Skeletal muscle cell (primary cell): ENCODE measurements at regions not wholly inside any gene's neighbourhood (a gene's known extent, or its start where the extent isn't known, plus 50 kb on each side); places are given as distances from the start of the nearest gene placed in this dataset.

Source experiments
- DNase-seq: peaks from one replicate; pipeline ENCODE4 v3.0.0-alpha.2; 2010; ENCODE audit warnings: low read depth
- H3K4me3 ChIP-seq: 2 replicates; pipeline ENCODE4 v1.5.1; 2011; ENCODE audit warnings: low read depth, mild to moderate bottlenecking, control low read depth, low read length, moderate library complexity

DNA sequence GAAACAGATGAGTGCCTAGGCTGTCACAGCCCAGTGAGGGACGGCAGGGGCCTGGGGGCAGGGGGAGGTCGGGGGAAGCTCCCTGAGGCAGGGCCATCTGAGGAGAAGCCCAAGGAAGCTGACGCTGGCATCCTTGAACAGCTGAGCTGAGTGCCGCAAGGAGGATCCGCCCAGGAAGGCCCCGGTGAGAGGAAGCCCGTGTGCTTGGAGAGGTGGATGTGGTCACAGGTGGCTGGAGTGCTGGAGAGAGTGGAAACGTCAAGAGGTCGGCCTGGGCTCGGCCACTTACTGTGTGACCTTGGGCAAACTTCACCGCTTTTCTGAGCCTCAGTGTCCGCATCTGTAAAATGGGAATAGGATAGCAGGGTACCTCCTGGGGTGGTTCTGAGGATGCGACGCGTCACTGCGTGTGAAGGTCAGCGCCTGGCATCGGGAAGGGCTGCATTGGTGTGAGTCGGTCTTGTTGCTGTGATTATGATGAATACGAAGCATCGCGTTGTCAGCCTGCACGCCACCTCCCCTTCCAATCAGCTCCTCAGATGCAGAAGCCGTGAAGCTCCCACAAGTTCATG lies 116.1 kb upstream of the PTPN1 start:
- no peak overlapping the region for H3K4me3 ChIP-seq
- DNase-seq, result no peak

DNA sequence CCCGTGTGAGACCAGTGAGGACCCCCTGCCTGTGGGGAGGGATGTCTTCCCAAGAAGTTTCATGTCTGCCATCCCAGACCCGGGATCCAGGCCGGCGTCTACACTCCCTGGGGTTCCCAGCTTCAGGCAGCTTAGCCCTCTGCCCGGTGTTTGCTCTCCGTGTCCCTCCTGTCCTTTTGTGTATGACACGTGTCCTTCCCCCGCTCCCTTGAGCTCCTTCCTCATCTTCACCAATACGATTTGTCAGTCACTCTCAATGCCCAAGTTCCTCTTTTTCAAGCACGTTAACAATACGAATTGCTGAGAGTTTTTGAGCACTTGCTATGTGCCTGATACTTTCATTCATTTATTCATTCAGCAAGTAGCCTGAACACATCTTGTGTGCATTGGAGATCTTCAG lies 115.6 kb upstream of the PTPN1 start:
- H3K4me3 ChIP-seq, result no peak overlapping the region
- no peak for DNase-seq

- DNase-seq, result no peak
Measured at GRCh38 chr20:50395251-50395729, 114.9 kb upstream of the PTPN1 start.

GRCh38 chr20:50395914-50396488 lies 114.2 kb upstream of the PTPN1 start:
- no peak for DNase-seq
- no peak overlapping the region for H3K4me3 ChIP-seq

More at GRCh38 chr20:50395251-50395729, 114.9 kb upstream of the PTPN1 start:
- no peak overlapping the region for H3K4me3 ChIP-seq

GRCh38 chr20:50396623-50397022 lies 113.6 kb upstream of the PTPN1 start:
- no peak overlapping the region for H3K4me3 ChIP-seq
- no peak for DNase-seq

DNA sequence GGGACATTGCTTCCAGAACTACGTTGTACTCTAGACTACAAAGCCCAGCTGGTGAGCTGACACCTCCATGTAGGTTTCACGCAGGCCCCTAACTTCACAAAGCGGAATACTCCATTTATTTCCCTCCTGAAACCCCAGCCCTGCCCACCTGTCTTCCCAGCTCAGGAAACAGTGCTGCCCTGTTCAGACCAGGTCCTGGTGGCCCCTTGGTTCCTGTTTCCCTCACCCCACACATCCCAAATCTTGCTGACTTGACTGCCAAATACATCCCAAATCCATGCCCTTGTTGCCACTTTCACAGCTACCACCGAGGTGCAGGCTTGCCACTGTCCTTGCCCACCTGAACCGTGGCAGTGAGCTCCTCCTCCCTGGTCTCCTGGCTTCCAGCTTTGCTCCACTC lies 113.1 kb upstream of the PTPN1 start:
- no peak overlapping the region for H3K4me3 ChIP-seq
- no peak for DNase-seq

DNA sequence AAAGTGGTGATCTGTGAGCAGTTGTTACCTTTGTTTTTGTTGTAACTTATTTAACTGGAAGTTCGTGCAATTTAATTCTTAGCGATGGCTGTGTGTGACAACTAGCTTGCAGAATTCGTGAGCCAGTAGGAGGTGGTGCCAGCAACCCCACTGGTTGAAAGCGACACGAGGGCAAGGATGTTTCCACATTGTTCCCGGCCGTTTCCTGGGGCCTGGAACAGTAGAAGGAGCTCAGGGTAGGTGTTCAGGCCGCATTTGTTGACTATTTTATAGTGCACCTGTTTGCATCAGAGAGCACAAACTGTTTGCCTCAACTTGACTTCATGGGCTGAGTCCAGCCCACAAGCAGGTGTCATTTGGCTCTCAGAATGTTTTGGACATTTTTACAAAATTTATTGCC lies 112.1 kb upstream of the PTPN1 start:
- H3K4me3 ChIP-seq, result no peak overlapping the region
- no peak for DNase-seq

DNA sequence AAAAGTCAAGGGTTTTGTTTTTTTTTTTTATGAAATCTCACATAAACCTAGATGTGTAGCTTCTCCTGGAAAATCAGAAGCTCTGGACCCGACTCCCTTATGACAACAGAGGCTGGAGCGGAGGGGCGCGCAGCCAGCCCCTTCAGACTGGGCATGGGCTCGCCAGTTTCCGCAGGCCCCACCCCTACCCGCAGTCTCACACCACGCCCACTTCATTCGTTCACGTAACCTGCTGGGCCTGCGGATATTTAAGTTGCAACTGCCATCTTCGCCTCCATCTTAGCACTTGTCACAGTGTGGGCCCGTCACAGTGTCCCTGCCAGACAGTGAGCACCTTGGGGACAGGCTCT lies 111.7 kb upstream of the PTPN1 start:
- DNase-seq, result no peak

GRCh38 chr20:50398821-50399554 lies 111.2 kb upstream of the PTPN1 start:
- H3K4me3 ChIP-seq, result no peak overlapping the region
- DNase-seq, result no peak

More for the DNA sequence above, 111.7 kb upstream of the PTPN1 start:
- no peak overlapping the region for H3K4me3 ChIP-seq

GRCh38 chr20:50399555-50399916 lies 110.6 kb upstream of the PTPN1 start:
- H3K4me3 ChIP-seq, result no peak overlapping the region
- DNase-seq, result no peak

DNA sequence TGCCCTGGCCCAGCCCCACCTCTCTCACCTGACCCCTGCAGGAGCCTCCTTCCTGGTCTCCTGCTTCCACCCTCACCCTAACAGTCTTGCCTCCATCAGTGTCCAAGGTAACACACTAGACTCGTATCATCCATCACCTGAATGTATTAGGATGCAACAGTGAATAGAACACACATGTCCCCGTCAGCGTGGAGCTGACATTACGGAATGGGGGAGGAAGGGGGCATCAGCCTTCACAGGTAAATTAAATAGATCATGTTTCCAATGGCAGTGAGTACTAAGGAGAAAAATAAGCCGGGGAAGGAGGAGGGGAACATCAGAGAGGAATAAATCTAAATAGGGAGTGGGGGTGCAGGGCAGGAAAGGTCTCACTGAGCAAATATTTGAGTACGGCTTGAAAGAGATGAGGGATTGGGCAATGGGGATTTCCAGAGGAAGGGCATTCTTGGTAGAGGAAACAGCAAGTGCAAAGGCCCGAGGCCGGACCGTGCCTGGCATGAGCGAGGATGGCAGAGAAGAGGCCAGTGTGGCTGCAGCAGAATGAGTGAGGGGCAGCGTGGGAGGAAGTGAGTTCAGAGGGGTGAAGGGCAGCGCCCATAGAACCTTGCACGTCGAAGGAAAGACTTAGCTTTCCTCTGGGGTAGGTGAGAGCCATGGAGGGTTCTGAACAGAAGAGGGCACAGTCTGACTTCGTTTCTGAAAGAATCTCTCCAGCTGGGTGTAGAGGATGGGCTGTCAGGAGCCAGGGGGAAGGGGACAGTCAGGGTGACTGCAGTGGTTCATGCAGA lies 110.1 kb upstream of the PTPN1 start:
- no peak overlapping the region for H3K4me3 ChIP-seq

GRCh38 chr20:50400705-50401586 lies 109.2 kb upstream of the PTPN1 start:
- H3K4me3 ChIP-seq, result no peak overlapping the region
- DNase-seq, result no peak

More for the DNA sequence above, 110.1 kb upstream of the PTPN1 start:
- DNase-seq, result no peak

- no peak for DNase-seq
- no peak overlapping the region for H3K4me3 ChIP-seq
Measured at GRCh38 chr20:50401587-50402418, 108.4 kb upstream of the PTPN1 start.

- H3K4me3 ChIP-seq, result no peak overlapping the region
- no peak for DNase-seq
Measured at GRCh38 chr20:50403565-50404418, 106.4 kb upstream of the PTPN1 start.

DNA sequence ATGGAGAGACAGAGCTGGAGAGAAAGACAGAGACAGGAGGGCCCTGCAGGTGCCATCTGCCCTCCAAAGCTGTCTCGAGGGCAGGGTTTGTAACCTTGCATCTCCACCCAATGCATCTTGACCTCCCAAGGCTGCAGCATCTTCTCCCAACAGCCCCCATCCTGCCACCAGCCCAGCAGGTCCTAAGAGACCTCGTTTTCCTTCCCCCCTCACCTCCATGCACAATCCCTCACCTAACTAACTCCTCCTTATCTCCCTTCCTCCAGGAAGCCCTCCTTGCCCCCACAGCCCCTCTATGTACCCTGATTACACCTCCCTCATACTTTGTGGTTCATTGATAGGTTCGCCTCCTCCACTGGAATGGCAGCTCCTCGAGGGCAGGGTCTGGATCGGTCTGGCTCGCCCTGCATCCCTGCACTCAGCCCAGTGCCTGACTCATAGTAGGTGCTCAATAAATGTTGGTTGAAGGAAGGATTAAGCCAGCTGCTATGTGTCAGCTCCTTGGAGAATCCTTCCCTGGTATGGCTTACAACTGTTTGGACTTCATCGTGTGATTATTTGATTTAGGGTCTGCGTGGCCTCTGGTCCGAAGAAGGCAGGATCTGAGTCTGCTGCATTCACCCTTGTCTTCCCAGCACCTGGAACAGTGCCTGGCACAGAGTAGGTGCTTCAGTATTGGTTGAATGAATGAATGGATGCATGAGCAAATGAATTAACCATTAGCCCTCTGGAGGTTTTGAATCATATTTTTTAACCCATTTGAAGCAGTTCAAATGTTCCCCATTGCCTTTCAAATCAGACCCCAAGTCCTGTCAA lies 105.6 kb upstream of the PTPN1 start:
- no peak for DNase-seq
- no peak overlapping the region for H3K4me3 ChIP-seq

DNA sequence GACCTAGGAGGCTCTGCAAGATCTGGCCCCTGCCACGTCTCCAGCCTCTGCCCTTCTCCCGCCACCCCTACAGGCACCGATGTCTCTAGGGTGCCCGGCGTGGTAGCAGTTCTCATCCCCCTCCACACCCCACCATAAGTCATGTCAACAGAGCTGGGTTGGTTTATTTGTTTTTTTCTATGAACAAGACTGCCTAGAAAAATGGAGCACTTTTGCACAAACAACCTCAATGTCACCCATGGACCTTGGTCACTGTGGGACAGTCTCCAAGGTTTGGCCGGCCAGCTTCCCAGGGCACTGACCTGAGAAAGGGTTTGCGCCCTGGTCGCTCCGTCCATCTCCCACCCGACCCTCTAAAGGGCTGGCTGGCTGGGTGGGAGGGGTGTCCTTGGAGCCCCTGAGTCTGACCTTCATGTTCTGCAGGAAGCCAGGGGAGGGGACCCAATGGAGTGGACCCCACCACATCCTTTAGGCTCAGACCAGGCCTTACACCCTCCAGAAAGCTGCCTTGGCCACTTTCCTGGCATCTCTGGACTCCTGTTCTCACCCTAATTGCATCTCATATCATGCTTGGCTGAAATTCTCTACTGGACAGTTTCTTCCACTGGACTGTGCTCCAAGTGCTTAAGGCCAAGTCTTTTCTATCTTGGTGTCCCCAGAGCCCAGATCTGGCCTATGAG lies 104.8 kb upstream of the PTPN1 start:
- no peak for DNase-seq
- no peak overlapping the region for H3K4me3 ChIP-seq
